ENCODE measurements at regions not wholly inside any gene's neighbourhood (a gene's known extent, or its start where the extent isn't known, plus 50 kb on each side); places are given as distances from the start of the nearest gene placed in this dataset.

DNA sequence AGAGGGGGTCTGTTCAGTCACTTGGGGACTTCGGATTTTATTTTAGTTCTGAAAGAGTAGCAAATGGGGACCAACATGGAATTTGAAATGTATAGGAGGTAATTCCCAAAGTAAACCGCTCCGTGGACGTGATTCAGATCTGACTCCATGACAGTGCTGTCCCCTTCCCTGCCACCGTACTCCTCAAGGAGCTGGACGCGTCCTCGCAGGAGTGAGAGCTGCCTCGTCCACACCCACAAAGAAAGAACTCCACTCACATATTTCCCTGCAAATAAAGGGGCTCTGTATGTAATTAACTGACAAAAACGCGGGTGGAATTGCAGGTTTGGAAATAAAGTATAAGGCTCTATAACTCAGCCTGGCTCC, 183.6 kb downstream of the ETS2 start:
- no peak for TF ChIP-seq POLR2A (IDR thresholded peaks at IDR 0.05)
- TF ChIP-seq, protein P1, sequence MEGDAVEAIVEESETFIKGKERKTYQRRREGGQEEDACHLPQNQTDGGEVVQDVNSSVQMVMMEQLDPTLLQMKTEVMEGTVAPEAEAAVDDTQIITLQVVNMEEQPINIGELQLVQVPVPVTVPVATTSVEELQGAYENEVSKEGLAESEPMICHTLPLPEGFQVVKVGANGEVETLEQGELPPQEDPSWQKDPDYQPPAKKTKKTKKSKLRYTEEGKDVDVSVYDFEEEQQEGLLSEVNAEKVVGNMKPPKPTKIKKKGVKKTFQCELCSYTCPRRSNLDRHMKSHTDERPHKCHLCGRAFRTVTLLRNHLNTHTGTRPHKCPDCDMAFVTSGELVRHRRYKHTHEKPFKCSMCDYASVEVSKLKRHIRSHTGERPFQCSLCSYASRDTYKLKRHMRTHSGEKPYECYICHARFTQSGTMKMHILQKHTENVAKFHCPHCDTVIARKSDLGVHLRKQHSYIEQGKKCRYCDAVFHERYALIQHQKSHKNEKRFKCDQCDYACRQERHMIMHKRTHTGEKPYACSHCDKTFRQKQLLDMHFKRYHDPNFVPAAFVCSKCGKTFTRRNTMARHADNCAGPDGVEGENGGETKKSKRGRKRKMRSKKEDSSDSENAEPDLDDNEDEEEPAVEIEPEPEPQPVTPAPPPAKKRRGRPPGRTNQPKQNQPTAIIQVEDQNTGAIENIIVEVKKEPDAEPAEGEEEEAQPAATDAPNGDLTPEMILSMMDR (IDR thresholded peaks at IDR 0.05), result no peak
